ENCODE measurements at regions not wholly inside any gene's neighbourhood (a gene's known extent, or its start where the extent isn't known, plus 50 kb on each side); places are given as distances from the start of the nearest gene placed in this dataset.

- TF ChIP-seq, protein P1, sequence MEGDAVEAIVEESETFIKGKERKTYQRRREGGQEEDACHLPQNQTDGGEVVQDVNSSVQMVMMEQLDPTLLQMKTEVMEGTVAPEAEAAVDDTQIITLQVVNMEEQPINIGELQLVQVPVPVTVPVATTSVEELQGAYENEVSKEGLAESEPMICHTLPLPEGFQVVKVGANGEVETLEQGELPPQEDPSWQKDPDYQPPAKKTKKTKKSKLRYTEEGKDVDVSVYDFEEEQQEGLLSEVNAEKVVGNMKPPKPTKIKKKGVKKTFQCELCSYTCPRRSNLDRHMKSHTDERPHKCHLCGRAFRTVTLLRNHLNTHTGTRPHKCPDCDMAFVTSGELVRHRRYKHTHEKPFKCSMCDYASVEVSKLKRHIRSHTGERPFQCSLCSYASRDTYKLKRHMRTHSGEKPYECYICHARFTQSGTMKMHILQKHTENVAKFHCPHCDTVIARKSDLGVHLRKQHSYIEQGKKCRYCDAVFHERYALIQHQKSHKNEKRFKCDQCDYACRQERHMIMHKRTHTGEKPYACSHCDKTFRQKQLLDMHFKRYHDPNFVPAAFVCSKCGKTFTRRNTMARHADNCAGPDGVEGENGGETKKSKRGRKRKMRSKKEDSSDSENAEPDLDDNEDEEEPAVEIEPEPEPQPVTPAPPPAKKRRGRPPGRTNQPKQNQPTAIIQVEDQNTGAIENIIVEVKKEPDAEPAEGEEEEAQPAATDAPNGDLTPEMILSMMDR (IDR thresholded peaks at IDR 0.05; ENCODE audit: extremely low read depth, missing control alignments), result no peak
- no peak for DNase-seq (ENCODE audit: low spot score)
These were observed 227.9 kb downstream of the TBXT start for GRCh38 chr6:165939601-165940290.

GRCh38 chr6:165939047-165939446 lies 228.6 kb downstream of the TBXT start:
- TF ChIP-seq, protein P1 (IDR thresholded peaks at IDR 0.05; ENCODE audit: extremely low read depth, missing control alignments), result no peak
- no peak for DNase-seq (ENCODE audit: low spot score)

DNA sequence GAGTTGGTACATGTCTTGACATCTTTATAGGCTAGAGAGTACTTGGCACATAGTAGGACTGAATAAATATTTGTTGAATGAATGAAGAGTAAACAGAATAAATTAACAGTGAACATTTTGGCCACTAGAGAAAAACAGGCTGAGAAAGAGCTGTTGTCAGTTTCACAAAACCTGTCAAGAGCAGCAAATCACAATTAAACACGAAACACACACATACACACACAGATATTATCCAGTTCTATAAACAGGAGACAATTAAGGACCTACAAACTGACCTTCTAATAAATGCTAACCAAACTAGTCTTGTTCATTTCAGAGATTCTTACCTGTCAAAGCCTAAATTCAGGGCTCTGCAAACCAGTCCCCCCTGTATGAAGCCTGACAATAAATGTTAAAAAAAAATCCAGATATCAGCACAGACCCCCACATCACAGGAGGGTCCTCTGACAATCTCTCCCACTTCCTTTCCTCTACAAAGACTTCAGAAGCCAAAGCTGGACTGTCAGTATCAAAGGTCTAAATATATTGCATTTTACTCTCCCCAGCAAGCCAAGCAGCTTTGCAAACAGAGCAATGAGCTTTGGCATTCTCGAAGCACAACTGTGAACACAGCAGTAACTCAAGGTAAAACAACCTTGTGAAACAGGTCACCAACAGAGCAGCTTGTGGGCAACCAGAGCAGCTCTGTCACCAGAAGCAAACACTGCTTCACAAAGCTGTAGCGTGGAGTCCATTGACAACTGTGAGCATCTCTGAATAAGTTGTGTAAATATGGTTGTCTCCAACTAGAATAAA lies 229.9 kb downstream of the TBXT start:
- DNase-seq (ENCODE audit: low spot score), result no peak
- TF ChIP-seq, protein P1 (IDR thresholded peaks at IDR 0.05; ENCODE audit: extremely low read depth, missing control alignments), result no peak

DNA sequence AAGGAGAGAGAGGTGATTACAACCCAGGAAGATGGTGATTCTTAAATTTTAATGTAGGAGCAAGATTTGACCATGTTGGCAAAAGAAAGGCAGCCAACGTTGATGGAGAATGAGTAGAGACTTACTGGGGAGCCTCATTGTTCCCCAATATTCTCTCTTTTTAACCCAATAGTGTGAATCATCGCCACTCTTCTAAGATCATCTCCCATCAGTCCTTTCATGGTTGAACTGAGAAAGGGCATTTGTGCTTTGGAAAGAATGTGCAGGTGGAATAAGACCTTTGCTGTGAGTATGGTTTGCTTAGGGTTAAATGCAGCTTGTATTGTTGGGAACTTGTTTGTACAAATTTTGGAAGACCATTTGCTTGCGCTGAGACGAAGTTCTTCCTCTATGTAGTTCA lies 231.0 kb downstream of the TBXT start:
- TF ChIP-seq, protein P1 (IDR thresholded peaks at IDR 0.05; ENCODE audit: extremely low read depth, missing control alignments), result no peak
- no peak for DNase-seq (ENCODE audit: low spot score)

GRCh38 chr6:165936096-165936495 lies 231.6 kb downstream of the TBXT start:
- no peak for DNase-seq (ENCODE audit: low spot score)
- TF ChIP-seq, protein P1 (IDR thresholded peaks at IDR 0.05; ENCODE audit: extremely low read depth, missing control alignments), result no peak

DNA sequence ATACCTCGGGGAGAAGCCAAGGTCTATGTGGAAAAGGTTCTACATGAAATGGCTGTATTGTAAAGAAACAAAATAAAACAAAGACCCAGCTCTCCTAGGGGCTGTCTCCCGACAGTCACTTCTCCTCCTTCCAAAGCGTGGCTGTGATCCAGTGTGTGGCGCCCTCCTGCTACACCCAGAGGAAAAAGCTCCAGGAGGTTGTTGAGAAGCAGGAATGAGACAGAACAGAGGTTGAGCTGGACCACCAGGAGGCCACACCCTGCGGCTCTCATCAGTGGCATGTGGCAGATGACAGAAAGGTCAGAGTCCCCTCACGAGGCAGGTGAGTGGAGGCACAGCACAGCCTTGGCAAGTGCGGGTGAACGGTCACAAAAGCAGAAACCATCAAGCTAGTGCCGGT lies 236.0 kb downstream of the TBXT start:
- DNase-seq (ENCODE audit: low spot score), result no peak
- TF ChIP-seq, protein P1 (IDR thresholded peaks at IDR 0.05; ENCODE audit: extremely low read depth, missing control alignments), result no peak

- DNase-seq (ENCODE audit: low spot score), result no peak
- TF ChIP-seq, protein P1 (IDR thresholded peaks at IDR 0.05; ENCODE audit: extremely low read depth, missing control alignments), result no peak
These were observed 236.9 kb downstream of the TBXT start for GRCh38 chr6:165930668-165931214.

All from GM20000 (cell line).